ENCODE measurements at regions not wholly inside any gene's neighbourhood (a gene's known extent, or its start where the extent isn't known, plus 50 kb on each side); places are given as distances from the start of the nearest gene placed in this dataset.
"Not testable (repeated sequence)": the region's sequence is repeated elsewhere in the genome, so short reads cannot be mapped to it uniquely, and the experiment has no call there.

GRCh38 chr3:16077146-16077545 lies 97.3 kb upstream of the GALNT15 start:
- not testable (repeated sequence) for DNase-seq

GRCh38 chr3:16077681-16078080 lies 96.8 kb upstream of the GALNT15 start:
- not testable (repeated sequence) for DNase-seq

GRCh38 chr3:16079519-16079918 lies 95.0 kb upstream of the GALNT15 start:
- DNase-seq: no peak

GRCh38 chr3:16081661-16082060 lies 92.8 kb upstream of the GALNT15 start:
- no peak for DNase-seq

GRCh38 chr3:16084887-16085286 lies 89.6 kb upstream of the GALNT15 start:
- no peak for DNase-seq

- DNase-seq: peak; percentile 22
Measured at GRCh38 chr3:16085410-16085809, 89.1 kb upstream of the GALNT15 start.

GRCh38 chr3:16085884-16086608 lies 88.4 kb upstream of the GALNT15 start:
- peak; percentile 60 for DNase-seq

GRCh38 chr3:16086690-16087089 lies 87.8 kb upstream of the GALNT15 start:
- no peak for DNase-seq

- DNase-seq: no peak
Measured at GRCh38 chr3:16088496-16088895, 86.0 kb upstream of the GALNT15 start.

- no peak for DNase-seq
Measured at GRCh38 chr3:16089521-16089920, 85.0 kb upstream of the GALNT15 start.

- DNase-seq: peak; percentile 68
Measured at GRCh38 chr3:16090024-16090423, 84.5 kb upstream of the GALNT15 start.

GRCh38 chr3:16090706-16091105 lies 83.8 kb upstream of the GALNT15 start:
- DNase-seq: no peak

- no peak for DNase-seq
Measured at GRCh38 chr3:16092923-16093322, 81.6 kb upstream of the GALNT15 start.

- no peak for DNase-seq
Measured at GRCh38 chr3:16101295-16102186, 72.9 kb upstream of the GALNT15 start.

- no peak for DNase-seq
Measured at GRCh38 chr3:16102187-16102561, 72.3 kb upstream of the GALNT15 start.

- no peak for DNase-seq
Measured at GRCh38 chr3:16102905-16103364, 71.5 kb upstream of the GALNT15 start.

- no peak for DNase-seq
Measured at GRCh38 chr3:16103472-16103871, 71.0 kb upstream of the GALNT15 start.

- DNase-seq: no peak
Measured at GRCh38 chr3:16104156-16104555, 70.3 kb upstream of the GALNT15 start.

- DNase-seq: no peak
Measured at GRCh38 chr3:16106050-16106449, 68.4 kb upstream of the GALNT15 start.

GRCh38 chr3:16108424-16108823 lies 66.1 kb upstream of the GALNT15 start:
- no peak for DNase-seq

GRCh38 chr3:16109929-16110328 lies 64.6 kb upstream of the GALNT15 start:
- no peak for DNase-seq

GRCh38 chr3:16112910-16113504 lies 61.5 kb upstream of the GALNT15 start:
- DNase-seq: no peak

GRCh38 chr3:16113704-16114103 lies 60.8 kb upstream of the GALNT15 start:
- DNase-seq: no peak

GRCh38 chr3:16114429-16114828 lies 60.1 kb upstream of the GALNT15 start:
- no peak for DNase-seq
